ENCODE measurements at regions not wholly inside any gene's neighbourhood (a gene's known extent, or its start where the extent isn't known, plus 50 kb on each side); places are given as distances from the start of the nearest gene placed in this dataset.

GRCh38 chr22:47376322-47376700, 613.9 kb downstream of the TBC1D22A start:
- TF ChIP-seq, protein P1, sequence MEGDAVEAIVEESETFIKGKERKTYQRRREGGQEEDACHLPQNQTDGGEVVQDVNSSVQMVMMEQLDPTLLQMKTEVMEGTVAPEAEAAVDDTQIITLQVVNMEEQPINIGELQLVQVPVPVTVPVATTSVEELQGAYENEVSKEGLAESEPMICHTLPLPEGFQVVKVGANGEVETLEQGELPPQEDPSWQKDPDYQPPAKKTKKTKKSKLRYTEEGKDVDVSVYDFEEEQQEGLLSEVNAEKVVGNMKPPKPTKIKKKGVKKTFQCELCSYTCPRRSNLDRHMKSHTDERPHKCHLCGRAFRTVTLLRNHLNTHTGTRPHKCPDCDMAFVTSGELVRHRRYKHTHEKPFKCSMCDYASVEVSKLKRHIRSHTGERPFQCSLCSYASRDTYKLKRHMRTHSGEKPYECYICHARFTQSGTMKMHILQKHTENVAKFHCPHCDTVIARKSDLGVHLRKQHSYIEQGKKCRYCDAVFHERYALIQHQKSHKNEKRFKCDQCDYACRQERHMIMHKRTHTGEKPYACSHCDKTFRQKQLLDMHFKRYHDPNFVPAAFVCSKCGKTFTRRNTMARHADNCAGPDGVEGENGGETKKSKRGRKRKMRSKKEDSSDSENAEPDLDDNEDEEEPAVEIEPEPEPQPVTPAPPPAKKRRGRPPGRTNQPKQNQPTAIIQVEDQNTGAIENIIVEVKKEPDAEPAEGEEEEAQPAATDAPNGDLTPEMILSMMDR (IDR thresholded peaks at IDR 0.05; ENCODE audit: insufficient read depth, low read length, poor library complexity, severe bottlenecking), result no peak
- no peak for TF ChIP-seq EZH2phosphoT487 (conservative IDR thresholded peaks at IDR 0.05; ENCODE audit: low read length)
- no peaks in the 10 kb centered on the region for H3K27me3 ChIP-seq (ENCODE audit: low read length)
- H3K27ac ChIP-seq (ENCODE audit: low read depth, low read length), result no peak overlapping the region
- H3K9me2 ChIP-seq (replicated peaks; ENCODE audit: insufficient read depth, low read length), result no peaks in the 10 kb centered on the region
- no peak overlapping the region for H2AFZ ChIP-seq (ENCODE audit: low read depth, low read length, severe bottlenecking)
- H3F3A ChIP-seq (ENCODE audit: insufficient read depth), result no peaks in the 10 kb centered on the region
- H4K20me1 ChIP-seq (ENCODE audit: low read depth, low read length), result no peaks in the 10 kb centered on the region
- no peak overlapping the region for H3K4me2 ChIP-seq (ENCODE audit: low read depth, low read length, poor library complexity, severe bottlenecking)
- H3K36me3 ChIP-seq (ENCODE audit: low read length), result no peaks in the 10 kb centered on the region
- H3K9me3 ChIP-seq (ENCODE audit: insufficient read depth, low read length), result no peaks in the 10 kb centered on the region
- H3K9ac ChIP-seq (ENCODE audit: low read length), result no peak overlapping the region
- H3K4me3 ChIP-seq (ENCODE audit: insufficient read depth, low read length, poor library complexity, severe bottlenecking), result no peak overlapping the region
- H3K79me2 ChIP-seq (ENCODE audit: insufficient read depth, low read length), result no peaks in the 10 kb centered on the region

DNA sequence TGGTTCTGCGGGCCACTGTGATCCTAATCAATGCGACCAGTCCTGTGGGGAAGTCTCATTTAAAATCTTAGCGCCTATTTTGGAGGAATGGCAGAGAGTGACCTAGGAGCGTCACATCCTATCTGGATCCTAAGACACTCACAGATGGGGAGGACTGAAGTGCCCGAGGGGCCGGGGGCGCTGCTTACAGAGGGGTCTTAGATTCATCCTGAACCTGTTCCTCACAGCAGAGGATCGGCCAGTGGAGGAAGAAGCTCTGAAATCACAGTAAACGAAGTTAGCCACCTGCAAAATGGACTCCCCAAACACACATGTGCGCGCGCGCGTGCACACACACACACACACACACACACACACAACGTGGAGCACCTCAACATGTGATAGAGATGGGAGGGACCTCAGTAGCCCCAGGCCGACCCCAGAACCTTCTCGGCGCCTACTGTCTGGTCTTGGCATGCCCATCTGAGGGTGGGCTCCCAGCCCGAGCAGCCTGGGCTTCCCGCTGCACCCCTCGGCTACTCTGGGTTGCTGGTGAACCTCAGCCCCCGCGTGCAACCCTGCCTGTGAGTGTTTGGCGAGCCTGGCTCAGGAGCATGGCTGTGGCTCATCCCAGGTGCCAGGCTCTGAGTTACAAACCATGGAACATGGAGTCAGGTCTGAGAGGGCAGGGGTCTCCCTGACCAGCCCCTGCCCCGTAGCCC, 613.3 kb downstream of the TBC1D22A start:
- H2AFZ ChIP-seq (ENCODE audit: low read depth, low read length, severe bottlenecking), result no peak overlapping the region
- H3K9me2 ChIP-seq (replicated peaks; ENCODE audit: insufficient read depth, low read length), result no peaks in the 10 kb centered on the region
- H3K4me3 ChIP-seq (ENCODE audit: insufficient read depth, low read length, poor library complexity, severe bottlenecking), result no peak overlapping the region
- no peaks in the 10 kb centered on the region for H3F3A ChIP-seq (ENCODE audit: insufficient read depth)
- H3K9ac ChIP-seq (ENCODE audit: low read length), result no peak overlapping the region
- no peak overlapping the region for H3K27ac ChIP-seq (ENCODE audit: low read depth, low read length)
- no peaks in the 10 kb centered on the region for H3K79me2 ChIP-seq (ENCODE audit: insufficient read depth, low read length)
- H3K27me3 ChIP-seq (ENCODE audit: low read length), result no peaks in the 10 kb centered on the region
- TF ChIP-seq, protein P1 (IDR thresholded peaks at IDR 0.05; ENCODE audit: insufficient read depth, low read length, poor library complexity, severe bottlenecking), result no peak
- TF ChIP-seq EZH2phosphoT487 (conservative IDR thresholded peaks at IDR 0.05; ENCODE audit: low read length), result no peak
- H3K4me2 ChIP-seq (ENCODE audit: low read depth, low read length, poor library complexity, severe bottlenecking), result no peak overlapping the region
- H4K20me1 ChIP-seq (ENCODE audit: low read depth, low read length), result no peaks in the 10 kb centered on the region
- H3K9me3 ChIP-seq (ENCODE audit: insufficient read depth, low read length), result no peaks in the 10 kb centered on the region
- no peaks in the 10 kb centered on the region for H3K36me3 ChIP-seq (ENCODE audit: low read length)

GRCh38 chr22:47374901-47375575, 612.6 kb downstream of the TBC1D22A start:
- Histone ChIP-seq H4K20me1 (ENCODE audit: low read depth, low read length) (no peaks in the 10 kb centered on the region), H3K27ac (ENCODE audit: low read depth, low read length) (no peak overlapping the region), H3F3A (ENCODE audit: insufficient read depth) (no peaks in the 10 kb centered on the region), H3K27me3 (ENCODE audit: low read length) (no peaks in the 10 kb centered on the region), H3K9me2 (replicated peaks; ENCODE audit: insufficient read depth, low read length) (no peaks in the 10 kb centered on the region), H3K36me3 (ENCODE audit: low read length) (no peaks in the 10 kb centered on the region), H3K79me2 (ENCODE audit: insufficient read depth, low read length) (no peaks in the 10 kb centered on the region), H2AFZ (ENCODE audit: low read depth, low read length, severe bottlenecking) (no peak overlapping the region), H3K4me2 (ENCODE audit: low read depth, low read length, poor library complexity, severe bottlenecking) (no peak overlapping the region), H3K9me3 (ENCODE audit: insufficient read depth, low read length) (no peaks in the 10 kb centered on the region), H3K9ac (ENCODE audit: low read length) (no peak overlapping the region), H3K4me3 (ENCODE audit: insufficient read depth, low read length, poor library complexity, severe bottlenecking) (no peak overlapping the region)
- TF ChIP-seq, protein P1 (IDR thresholded peaks at IDR 0.05; ENCODE audit: insufficient read depth, low read length, poor library complexity, severe bottlenecking), result no peak
- no peak for TF ChIP-seq EZH2phosphoT487 (conservative IDR thresholded peaks at IDR 0.05; ENCODE audit: low read length)
